Pancreas (tissue), 10 donors: ENCODE measurements at regions not wholly inside any gene's neighbourhood (a gene's known extent, or its start where the extent isn't known, plus 50 kb on each side); places are given as distances from the start of the nearest gene placed in this dataset.

Source experiments
- ATAC-seq, 4 donors: fragments of 200-7000 bp; cut with Tn5 transposase; one replicate each; pipeline versions ENCODE4 v1.8.0 to v1.9.1; 2020; ENCODE audit warnings: mild to moderate bottlenecking in 4 of 4, moderate library complexity in 4 of 4
- DNase-seq, 6 donors: peaks; one replicate each; pipeline ENCODE4 v3.0.0-alpha.2; 2020
- FAIRE-seq: peaks from 2 replicates; lab custom pipeline; 2012; peaks lifted over from hg19 to GRCh38; lab: Jason Lieb, UNC
- H3K27ac ChIP-seq, 4 donors: fragments of 200-600 bp; sonication (generic); 1 replicate in 3 of 4; 2 replicates in 1 of 4; pipeline versions ENCODE4 v1.5.0 to v1.8.0; 2020
- H3K27me3 ChIP-seq, 4 donors: fragments of 200-600 bp; one replicate each; pipeline ENCODE4 v1.8.0; 2021
- H3K36me3 ChIP-seq, 3 donors: fragments of 200-600 bp; sonication (generic) in 1 of 3; one replicate each; pipeline versions ENCODE4 v1.5.0 to v1.8.0; 2020 to 2021
- H3K4me1 ChIP-seq, 3 donors: fragments of 200-600 bp; one replicate each; pipeline ENCODE4 v1.8.0; 2021
- H3K4me3 ChIP-seq, 4 donors: fragments of 200-600 bp; sonication (generic) in 2 of 4; one replicate each; pipeline versions ENCODE4 v1.5.0 to v1.8.0; 2020 to 2021
- H3K9me3 ChIP-seq, 4 donors: fragments of 200-600 bp; one replicate each; pipeline ENCODE4 v1.8.0; 2021
- CTCF ChIP-seq, 4 donors: fragments of 200-600 bp; sonication (generic) in 3 of 4; IDR thresholded peaks; one replicate each; pipeline versions ENCODE4 v1.5.0 to v1.8.0; 2021; ENCODE audit warnings: antibody characterized with exemption in 4 of 4
- WGBS, 2 donors: extraction: QIAGEN DNeasy Blood & Tissue Kit; methylation state at CpG; one replicate each; pipeline ENCODE4 v1.1.7; 2013; 5-methylcytosine and 5-hydroxymethylcytosine counted together
- intact Hi-C, 3 donors: fragments of 100-400 bp; cut with DNase I; formaldehyde crosslinking; loops; one replicate each; pipeline versions ENCODE4 v1.11.1 to v1.14.2; 2022
- donor health status: healthy with polysubstance abuse.
- donor health status: DM: no; HTN: no; CAD: no; lungs with moderate emphysema.
- donor health status: DM: no; HTN: no; CAD: no.
- donor health status: control.
- donor health status: control.
- donor health status: Bipolar disorder and iron deficiency.
- donor health status: DM: yes; HTN: yes; CAD: no.
- donor health status: DM: no; HTN: no; CAD: no.
- donor health status: DM: no; HTN: no; CAD: no.
- donor health status: DM: yes; HTN: yes; CAD: no.

- no peak overlapping the region for H3K4me3 ChIP-seq
- WGBS, 2 donors, result 72 to 77% methylated on average over 10 of the region's 10 CpGs
- H3K9me3 ChIP-seq, result no peaks in the 10 kb centered on the region
- H3K4me1 ChIP-seq, result no peaks in the 10 kb centered on the region
- ATAC-seq (no peak), DNase-seq (no peak), FAIRE-seq (no peak)
- no peak overlapping the region for H3K27ac ChIP-seq
- TF ChIP-seq CTCF (IDR thresholded peaks at IDR 0.05), result no peak
- no peaks in the 10 kb centered on the region for H3K27me3 ChIP-seq
- intact Hi-C loops, result no loop called here
- no peaks in the 10 kb centered on the region for H3K36me3 ChIP-seq
These were observed 384.1 kb downstream of the FOXG1 start for GRCh38 chr14:29150659-29151058.

- TF ChIP-seq CTCF (IDR thresholded peaks at IDR 0.05), result no peak
- Histone ChIP-seq H3K4me1 (no peaks in the 10 kb centered on the region), H3K9me3 (no peaks in the 10 kb centered on the region), H3K27ac (no peak overlapping the region), H3K36me3 (no peaks in the 10 kb centered on the region), H3K4me3 (no peak overlapping the region), H3K27me3 (no peaks in the 10 kb centered on the region)
- intact Hi-C loops, result no loop called here
- ATAC-seq (no peak), DNase-seq (no peak), FAIRE-seq (no peak)
These were observed 389.5 kb downstream of the FOXG1 start for GRCh38 chr14:29156096-29156495.

GRCh38 chr14:29161593-29161992 is 395.0 kb downstream of the FOXG1 start:
- H3K4me3 ChIP-seq, result no peak overlapping the region
- 60 to 61% methylated on average over 4 of the region's 4 CpGs for WGBS, 2 donors
- H3K27me3 ChIP-seq, result no peaks in the 10 kb centered on the region
- H3K4me1 ChIP-seq, result no peaks in the 10 kb centered on the region
- H3K9me3 ChIP-seq, result no peaks in the 10 kb centered on the region
- intact Hi-C loops, result no loop called here
- no peak for DNase-seq
- ATAC-seq, result no peak
- H3K36me3 ChIP-seq, result no peaks in the 10 kb centered on the region
- no peak for TF ChIP-seq CTCF (IDR thresholded peaks at IDR 0.05)
- no peak overlapping the region for H3K27ac ChIP-seq
- no peak for FAIRE-seq

DNA sequence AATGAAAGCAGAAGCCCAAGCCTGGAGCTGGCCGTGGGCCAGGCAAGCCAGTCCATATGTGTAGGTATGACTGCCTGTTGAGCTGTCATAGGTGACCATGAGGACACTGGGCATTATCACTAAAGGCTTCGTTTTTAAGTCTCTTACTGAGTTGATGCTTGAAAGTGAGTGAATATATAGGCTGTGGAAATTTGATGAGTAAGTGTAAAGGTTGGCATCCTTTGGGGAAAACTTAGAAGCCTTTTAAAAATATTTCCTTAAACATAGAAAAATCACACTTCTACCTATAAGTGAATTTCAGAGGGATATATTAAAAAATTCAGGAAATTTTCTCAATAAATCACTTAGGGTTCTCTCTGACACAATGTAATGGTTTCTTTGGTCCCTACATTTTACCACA is 396.5 kb downstream of the FOXG1 start:
- H3K27me3 ChIP-seq, result no peaks in the 10 kb centered on the region
- no peak for TF ChIP-seq CTCF (IDR thresholded peaks at IDR 0.05)
- no peaks in the 10 kb centered on the region for H3K9me3 ChIP-seq
- DNase-seq, result no peak
- intact Hi-C loops, result no loop called here
- H3K36me3 ChIP-seq, result no peaks in the 10 kb centered on the region
- no peak overlapping the region for H3K27ac ChIP-seq
- ATAC-seq, result no peak
- no peak overlapping the region for H3K4me3 ChIP-seq
- WGBS, 2 donors, result 17 to 33% methylated on average over 2 of the region's 2 CpGs
- no peaks in the 10 kb centered on the region for H3K4me1 ChIP-seq
- no peak for FAIRE-seq

- no peaks in the 10 kb centered on the region for H3K9me3 ChIP-seq
- 29 to 33% methylated on average over 1 of the region's 1 CpG for WGBS, 2 donors
- no peak for FAIRE-seq
- H3K27me3 ChIP-seq, result no peaks in the 10 kb centered on the region
- ATAC-seq, result no peak
- H3K4me1 ChIP-seq, result no peaks in the 10 kb centered on the region
- H3K27ac ChIP-seq, result no peak overlapping the region
- no peak overlapping the region for H3K4me3 ChIP-seq
- TF ChIP-seq CTCF (IDR thresholded peaks at IDR 0.05), result no peak
- H3K36me3 ChIP-seq, result no peaks in the 10 kb centered on the region
- intact Hi-C loops, result no loop called here
- no peak for DNase-seq
These were observed 398.8 kb downstream of the FOXG1 start for GRCh38 chr14:29165431-29165830.
